NCI-H69 (cell line): ENCODE measurements at regions not wholly inside any gene's neighbourhood (a gene's known extent, or its start where the extent isn't known, plus 50 kb on each side); places are given as distances from the start of the nearest gene placed in this dataset.
A peak's percentile ranks its signal among the peaks of the same experiment; 100 is the strongest.
"Not testable (repeated sequence)": the region's sequence is repeated elsewhere in the genome, so short reads cannot be mapped to it uniquely, and the experiment has no call there.

Experiments used
- DNase-seq: peaks from one replicate; lab custom pipeline; 2025; lab: John Stamatoyannopoulos, UW

DNA sequence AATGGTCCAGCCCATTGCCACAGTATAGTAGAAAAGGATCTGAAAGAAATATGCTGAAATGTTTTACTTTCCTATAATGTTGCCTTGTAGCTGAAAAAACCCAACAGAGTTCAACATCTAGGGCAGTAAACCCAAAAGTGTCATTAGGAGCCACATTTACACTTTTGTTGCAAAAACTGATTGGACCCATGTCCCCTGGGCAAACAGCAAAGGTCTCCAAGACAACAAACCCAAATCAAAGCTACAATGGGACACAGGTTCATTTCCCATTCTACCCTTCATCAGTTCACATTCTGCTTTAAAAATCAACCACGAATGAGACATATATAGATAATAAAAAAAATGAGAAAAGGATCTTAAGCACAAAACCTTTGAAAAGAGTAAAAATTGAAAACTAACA lies 744.8 kb downstream of the PCDH17 start:
- DNase-seq = no peak

DNA sequence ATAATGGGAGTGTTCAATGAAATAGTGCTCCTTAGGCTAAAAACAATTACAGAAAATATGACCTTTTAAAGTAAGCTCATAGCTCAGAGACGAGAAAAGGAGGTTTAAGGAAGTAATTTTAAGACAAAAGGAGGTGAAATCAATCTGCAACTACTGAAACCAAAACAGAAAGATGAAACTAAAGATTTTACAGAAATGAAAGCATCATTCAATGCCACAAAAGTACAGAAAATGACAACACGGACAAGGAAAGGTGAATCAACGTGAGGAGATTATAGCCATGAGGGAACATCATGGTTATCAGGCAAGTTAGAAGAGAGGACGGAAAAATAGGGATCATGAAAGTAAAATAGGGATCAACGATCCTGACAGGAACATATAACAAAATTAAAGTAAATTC lies 745.2 kb downstream of the PCDH17 start:
- DNase-seq = no peak

DNA sequence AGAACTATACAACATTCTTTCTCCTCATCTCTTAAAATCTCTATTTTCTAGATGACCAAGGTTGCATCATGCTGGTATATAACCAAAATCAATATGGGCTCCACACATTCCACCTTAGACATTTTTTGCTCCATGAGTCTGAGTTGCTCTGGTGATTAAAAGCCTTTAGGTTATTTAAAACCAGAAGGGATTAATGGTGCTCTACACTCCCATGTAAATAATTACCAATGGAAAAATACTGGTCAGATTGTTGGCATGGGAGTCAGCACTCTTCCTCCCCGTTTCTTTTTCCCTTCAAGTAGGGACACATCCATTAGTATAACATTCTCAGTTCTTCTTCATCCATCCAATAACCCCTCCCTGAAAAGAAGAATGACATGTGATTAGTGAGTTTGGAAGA lies 747.7 kb downstream of the PCDH17 start:
- DNase-seq = no peak

GRCh38 chr13:58385336-58385735 lies 753.8 kb downstream of the PCDH17 start:
- DNase-seq = not testable (repeated sequence)

DNA sequence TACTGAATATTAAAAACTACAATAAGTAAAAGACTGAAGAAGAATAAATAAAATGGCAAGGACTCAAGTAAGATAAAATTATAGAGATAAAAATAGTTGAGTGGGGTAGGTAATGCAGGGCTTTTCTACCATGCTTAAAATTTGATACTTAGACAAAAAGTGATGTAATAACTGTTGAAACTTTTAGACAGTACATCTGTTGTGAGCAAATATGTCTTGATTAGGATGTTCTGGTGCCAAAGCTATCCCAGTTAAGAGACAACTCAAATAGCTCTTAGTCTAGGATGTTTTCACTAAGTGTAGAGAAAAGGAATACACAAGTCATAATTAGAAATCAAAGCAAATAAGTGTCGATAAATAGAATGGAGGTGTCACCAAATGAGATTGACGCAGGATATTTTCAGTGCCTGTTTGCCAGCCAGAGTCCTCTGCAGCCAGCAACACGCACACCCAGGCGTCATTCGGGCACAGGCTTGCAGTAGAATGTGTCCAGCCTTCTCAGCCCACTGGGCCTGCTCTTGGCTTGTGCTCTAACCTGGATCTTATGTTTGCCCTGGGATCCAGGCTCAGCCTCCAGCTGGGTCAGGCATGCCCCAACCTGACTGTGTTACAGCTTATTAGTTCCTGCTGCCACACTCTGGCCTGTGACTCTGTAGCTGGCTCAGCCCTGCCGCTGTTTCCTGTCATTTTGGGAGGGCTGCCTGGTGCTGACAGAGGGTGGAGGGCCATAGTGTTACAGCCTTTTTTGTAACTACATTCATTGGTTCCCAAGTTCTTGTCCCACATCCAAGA lies 766.2 kb downstream of the PCDH17 start:
- DNase-seq = peak; percentile 6

DNA sequence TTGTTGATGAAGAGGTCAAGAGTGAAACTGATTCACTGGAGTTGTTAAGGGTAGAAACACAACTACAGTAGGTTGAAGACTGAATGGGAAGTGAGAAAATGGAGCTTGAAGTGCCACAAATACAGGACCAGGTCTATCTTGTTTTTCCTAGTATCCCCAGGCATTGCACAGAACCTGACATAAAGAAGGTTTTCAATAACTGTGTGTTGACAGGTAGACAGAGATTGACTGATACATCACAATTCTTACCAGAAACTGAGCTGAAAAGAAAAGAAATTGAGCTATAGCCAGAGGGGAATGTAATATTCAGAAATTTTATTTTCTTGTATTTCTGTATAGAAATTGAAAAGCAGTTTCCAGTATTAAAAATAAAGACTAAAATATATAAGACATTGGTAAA lies 767.7 kb downstream of the PCDH17 start:
- DNase-seq = no peak

DNA sequence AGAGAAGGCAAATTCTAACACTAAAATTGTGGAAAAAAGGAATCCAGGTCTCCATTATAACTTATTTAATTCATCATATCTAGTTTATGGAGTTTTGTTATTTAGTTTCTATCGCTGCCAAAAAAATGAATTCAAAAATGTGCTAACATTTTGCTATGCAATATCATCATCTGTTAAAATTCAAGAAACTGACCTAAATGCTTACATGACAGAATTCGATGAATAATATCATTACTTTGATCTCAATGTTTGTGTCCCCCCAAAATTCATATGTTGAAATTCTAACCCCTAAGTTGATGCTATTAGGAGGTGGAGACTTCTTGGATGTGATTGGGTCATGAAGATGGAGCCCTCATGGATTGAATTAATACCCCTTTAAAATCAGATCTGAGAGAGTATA lies 775.0 kb downstream of the PCDH17 start:
- no peak for DNase-seq

DNA sequence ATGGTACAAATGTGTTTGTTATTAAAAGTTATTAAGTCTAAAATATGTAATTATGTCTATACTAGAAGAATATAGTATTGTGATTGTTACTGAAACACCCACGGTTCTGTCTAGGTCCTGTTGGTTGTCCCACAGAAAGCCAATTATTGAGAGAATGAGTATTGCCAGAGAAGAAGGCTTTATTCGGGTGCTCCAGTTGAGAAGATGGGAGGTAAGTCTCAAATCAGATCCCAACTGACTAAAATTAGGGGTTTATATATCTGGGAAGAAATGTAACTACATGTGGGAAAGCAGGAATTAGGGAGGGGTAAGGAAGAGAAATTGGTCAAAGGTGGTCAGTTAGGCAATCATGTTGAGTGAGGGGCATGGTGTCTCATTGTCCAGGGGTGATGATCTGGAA lies 798.4 kb downstream of the PCDH17 start:
- no peak for DNase-seq

DNA sequence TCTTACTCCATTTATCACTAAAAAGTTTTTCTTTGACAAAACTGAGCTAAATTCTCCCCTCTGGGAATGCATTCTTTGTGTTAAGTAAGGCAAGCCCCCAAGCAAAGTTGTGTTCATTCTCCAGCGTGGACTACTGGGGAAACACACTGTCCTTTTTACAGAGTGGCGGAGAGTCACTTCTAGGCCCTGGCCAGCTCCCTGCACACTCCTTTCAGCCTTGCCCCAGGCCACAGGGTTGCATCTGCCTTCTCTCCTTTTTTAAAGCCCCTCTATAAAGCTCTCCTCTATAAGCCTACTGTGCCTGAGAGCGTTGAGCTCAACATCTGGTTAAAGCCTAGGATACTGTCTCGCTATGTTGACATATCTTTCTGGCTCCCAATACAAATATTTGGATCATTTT lies 803.4 kb downstream of the PCDH17 start:
- DNase-seq = no peak

- DNase-seq = no peak
These were observed 805.9 kb downstream of the PCDH17 start for GRCh38 chr13:58437427-58437826.

DNA sequence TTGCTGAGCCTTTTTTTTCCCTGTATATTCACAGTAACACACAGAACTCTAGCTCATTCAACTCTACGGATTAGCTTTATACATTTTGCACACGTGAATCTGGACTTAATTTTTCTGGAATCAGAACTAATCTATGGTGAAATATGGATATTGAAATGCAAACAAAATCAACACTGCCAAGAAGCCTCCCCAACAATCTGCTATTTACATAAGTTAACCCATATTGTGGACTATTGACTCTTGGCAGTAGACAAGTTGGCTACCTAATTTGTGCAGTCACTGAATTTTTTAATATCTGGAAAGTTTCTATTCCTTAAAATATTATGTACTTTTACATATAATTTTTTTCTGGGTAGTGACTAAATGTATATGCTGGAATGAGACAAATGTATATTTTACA lies 815.4 kb downstream of the PCDH17 start:
- DNase-seq = no peak

DNA sequence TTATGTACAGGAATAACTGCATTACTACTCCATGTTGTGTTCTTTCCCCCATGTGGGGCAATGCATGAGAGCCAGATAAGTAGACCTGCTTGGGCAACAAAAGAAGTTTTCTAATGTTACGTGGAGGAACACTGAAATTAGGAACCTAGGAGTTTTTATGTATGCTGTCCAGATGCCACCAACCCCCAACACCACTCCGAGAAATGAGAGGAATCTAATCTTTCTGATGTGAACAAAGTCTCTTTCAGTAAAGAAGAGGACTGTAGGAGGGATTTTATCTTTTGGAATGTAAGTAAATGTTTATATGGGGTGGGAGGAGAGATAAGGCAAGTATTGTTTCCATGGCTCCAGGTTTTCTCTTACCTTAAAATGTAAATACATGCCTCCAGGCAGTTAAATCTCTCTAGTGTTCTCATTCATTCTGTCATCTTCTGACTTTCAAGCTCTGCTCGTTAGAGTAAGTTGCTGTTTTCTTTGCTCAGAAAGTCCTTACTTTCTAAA lies 820.6 kb downstream of the PCDH17 start:
- DNase-seq = no peak

GRCh38 chr13:58455094-58455493 lies 823.5 kb downstream of the PCDH17 start:
- no peak for DNase-seq

DNA sequence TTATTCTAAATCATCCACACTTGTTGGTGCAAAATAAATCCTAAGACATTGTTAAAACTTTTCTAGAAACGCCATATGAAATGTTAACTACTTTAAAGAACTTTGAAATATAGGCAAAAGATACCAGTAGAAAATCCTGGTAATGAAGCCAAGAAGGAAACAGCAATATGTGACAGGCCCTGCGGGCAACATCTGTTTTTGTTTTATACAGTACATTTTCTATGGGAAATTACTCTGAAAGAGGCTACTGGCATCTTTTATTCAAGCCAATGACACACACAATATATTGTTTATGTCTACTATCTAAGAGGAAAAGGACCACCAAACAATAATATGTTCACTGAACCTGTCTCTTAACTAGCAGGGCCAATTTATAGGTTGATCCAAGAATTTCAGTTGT lies 829.7 kb downstream of the PCDH17 start:
- DNase-seq = no peak

- DNase-seq = no peak
These were observed 832.3 kb downstream of the PCDH17 start for GRCh38 chr13:58463841-58464240.

- DNase-seq = no peak
These were observed 835.6 kb downstream of the PCDH17 start for GRCh38 chr13:58467176-58467575.

DNA sequence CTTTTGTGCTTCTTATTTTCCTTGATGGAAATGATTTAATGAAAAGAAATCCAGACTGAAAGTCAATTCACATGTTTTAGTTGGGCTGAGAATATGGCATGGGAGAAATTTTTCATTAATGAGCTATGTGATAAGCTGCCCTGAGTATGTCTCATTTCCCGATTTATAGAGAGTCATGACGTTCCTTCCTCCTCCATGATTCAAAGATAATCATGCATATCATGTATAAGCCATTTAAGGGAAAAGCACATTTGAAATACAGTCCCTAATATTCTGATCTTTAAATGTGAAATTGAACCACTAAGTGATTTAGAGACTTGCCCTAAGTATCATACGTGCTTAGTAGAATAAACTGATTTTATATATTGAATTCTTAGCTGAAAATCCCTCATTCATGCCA lies 840.9 kb downstream of the PCDH17 start:
- DNase-seq = no peak

DNA sequence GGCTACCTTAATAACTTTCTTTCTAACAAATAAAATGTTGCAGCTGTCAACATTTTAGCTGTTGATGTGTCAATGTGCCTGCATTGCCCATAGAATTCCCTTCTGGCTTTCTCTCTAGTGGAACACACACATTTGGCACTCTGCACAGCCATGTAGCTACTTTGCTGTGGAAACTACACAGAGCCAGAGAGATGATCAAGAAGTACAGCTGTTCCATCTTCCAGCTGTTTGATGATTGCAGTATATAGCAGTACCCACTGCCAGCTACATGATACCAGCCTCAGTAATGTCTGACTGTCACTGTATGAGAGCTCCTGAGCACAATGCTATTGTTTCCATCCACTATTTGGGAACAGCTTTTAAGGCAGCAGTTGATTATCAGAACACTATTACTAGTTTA lies 843.0 kb downstream of the PCDH17 start:
- no peak for DNase-seq

DNA sequence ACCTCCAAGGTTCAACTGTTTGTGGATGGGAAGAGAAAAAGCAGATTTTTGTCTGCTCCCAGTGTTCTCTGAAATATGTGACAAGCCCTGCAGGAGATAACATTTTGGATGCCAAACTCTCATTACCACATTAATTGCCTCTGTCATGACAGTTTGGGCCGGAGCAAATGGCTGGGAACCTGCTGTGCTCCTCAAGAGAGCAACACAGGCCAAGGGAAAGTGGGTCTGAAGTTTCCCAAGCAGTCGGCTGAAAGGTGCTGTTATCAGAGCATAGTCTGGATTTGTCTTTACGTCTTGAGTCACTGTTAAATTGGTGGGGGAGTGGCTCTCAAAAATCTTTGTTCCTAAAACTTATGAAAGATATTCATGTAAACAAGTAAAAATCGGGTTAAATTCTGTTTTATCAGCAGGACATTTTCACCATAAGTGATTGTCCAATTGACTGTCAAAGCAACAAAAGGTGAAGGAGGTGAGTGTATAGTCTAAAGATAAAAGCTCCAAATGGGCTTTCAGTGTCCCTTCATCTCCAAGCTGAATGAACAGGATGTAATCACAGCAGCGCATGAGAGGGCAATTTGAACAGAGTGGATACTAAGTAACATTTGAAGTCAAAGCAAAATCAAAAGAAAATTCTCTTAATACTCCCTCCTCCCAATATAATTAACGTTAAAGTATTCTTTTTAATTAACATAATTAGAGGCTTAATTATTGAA lies 844.8 kb downstream of the PCDH17 start:
- DNase-seq = peak; percentile 50

GRCh38 chr13:58478858-58479257 lies 847.3 kb downstream of the PCDH17 start:
- DNase-seq = no peak

DNA sequence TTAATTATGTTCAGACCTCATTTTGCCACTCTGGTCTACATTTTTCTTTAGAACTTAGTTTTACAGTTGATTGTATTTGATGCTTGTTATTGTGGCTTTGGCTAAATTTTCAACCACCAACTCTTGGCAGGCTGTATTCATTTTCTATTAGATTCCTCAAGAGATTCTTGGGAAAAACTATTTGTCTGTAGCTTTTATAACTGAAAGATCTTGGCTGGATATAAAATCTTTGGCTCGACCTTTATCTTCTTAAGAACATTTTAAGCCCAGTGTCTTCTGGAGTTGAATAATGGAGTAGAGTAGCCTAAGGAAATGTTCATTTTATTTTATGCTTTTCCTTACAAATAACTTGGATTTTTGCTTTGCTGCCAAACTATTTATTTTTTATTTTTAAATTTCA lies 848.5 kb downstream of the PCDH17 start:
- no peak for DNase-seq

DNA sequence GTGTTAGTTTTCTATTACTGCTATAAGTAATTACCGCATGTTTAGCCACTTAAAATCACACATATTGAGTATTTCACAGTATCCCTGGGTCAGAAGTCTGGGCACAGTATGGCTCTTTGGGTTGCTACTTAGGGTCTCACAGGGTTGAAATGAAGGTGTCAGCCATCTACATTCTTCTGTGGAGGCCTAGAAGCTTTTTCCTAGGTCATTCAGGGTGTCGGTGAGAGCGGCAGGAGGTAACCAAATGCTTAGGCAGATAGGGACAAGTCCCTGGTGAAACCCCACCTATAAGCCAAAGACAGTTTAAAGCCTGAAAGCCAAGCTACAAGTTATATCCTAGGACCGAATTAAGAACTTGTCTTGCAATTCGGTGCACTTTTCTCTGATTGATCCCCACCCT lies 856.7 kb downstream of the PCDH17 start:
- no peak for DNase-seq

DNA sequence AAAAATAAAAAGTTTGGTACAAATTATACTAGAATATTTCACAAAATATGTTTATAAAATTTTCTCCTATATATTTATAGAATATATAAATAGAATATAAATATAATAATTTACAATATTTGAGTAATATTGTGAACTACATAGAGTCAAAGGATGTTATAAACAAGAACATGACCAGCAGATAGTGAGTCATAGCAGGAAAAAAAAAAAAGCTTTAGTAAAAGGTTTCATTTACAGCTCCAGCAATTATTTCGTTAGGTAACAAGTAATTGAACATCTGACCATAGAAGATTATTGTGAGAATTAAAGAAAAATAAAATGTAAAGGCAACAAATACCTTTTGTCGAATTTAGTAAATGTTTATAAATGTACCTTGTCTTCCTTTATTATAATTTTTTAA lies 864.1 kb downstream of the PCDH17 start:
- no peak for DNase-seq

DNA sequence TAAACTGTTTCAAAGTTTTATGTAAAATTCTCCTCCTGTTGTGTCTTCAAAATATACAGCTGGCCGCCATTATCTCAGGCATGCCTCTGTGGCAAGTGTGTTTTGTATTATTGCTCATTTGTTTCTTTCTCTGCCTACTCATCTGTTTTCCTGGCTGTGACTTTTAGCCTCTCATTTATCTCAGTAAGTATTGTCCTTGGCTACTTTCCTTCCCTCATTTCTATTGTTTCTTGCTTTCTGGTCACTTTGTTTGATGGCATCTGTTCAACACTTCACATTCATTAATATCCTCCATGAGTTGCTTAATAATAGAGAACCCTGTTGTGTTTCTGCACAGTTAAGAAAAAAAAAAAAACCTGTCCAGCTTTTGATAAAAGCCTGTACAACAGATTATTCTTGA lies 869.4 kb downstream of the PCDH17 start:
- no peak for DNase-seq
